ENCODE measurements at regions not wholly inside any gene's neighbourhood (a gene's known extent, or its start where the extent isn't known, plus 50 kb on each side); places are given as distances from the start of the nearest gene placed in this dataset.

- TF ChIP-seq POLR2A (IDR thresholded peaks at IDR 0.05; ENCODE audit: low read length), result no peak
- no peak for TF ChIP-seq GATA1 (IDR thresholded peaks at IDR 0.05; ENCODE audit: low read depth, low read length)
- no peak for DNase-seq
Observed at GRCh38 chr22:23403152-23403719, 176.9 kb downstream of the IGLL1 start.

GRCh38 chr22:23402275-23403151, 177.6 kb downstream of the IGLL1 start:
- no peak for TF ChIP-seq GATA1 (IDR thresholded peaks at IDR 0.05; ENCODE audit: low read depth, low read length)
- TF ChIP-seq POLR2A (IDR thresholded peaks at IDR 0.05; ENCODE audit: low read length), result no peak
- peak; percentile 59 to 62 for DNase-seq

- TF ChIP-seq GATA1 (IDR thresholded peaks at IDR 0.05; ENCODE audit: low read depth, low read length) (no peak), POLR2A (IDR thresholded peaks at IDR 0.05; ENCODE audit: low read length) (no peak)
Observed at GRCh38 chr22:23401910-23402274, 178.2 kb downstream of the IGLL1 start.

DNA sequence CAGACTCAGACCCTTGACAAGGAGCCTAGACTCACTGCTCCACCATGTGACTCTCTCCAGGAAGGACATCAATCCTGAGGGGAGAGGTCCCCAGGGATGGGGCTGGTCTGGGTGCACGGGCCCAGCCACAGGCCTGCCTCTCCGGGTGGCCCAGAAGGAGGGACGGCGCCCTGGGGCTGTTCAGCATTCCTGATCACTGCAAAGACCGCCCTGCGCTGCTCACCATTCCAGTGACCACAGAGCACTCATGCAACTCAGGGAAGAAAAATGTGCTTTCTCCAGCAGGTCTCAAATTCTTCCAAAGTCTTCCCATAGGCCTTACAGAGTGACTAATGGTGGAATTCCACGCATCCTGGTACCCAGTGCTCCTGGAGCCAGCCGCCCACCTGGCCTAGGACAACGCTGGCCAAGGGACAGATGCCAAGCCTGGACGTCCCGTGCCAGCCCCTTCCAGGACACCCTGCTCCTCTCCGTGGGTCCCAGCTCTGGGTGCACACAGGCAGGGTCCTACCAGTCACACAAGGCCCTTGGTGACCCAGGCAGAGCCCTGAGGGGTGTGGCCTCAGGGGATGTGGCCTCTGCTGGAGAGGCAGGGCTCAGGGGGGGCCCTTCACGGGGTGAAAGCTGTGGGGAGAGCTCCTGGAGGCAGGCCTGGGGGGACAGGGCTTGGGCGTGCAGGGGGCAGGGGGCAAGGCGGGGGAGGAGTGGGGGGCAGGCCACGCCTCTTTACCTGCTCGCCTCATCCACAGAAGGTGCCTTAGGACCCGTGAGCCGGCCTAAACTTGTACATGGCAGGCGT, 178.8 kb downstream of the IGLL1 start:
- DNase-seq, result no peak
- no peak for TF ChIP-seq POLR2A (IDR thresholded peaks at IDR 0.05; ENCODE audit: low read length)
- TF ChIP-seq GATA1 (IDR thresholded peaks at IDR 0.05; ENCODE audit: low read depth, low read length), result no peak

More at GRCh38 chr22:23401910-23402274, 178.2 kb downstream of the IGLL1 start:
- DNase-seq, result peak in 1 of 2 experiments; percentile 7

DNA sequence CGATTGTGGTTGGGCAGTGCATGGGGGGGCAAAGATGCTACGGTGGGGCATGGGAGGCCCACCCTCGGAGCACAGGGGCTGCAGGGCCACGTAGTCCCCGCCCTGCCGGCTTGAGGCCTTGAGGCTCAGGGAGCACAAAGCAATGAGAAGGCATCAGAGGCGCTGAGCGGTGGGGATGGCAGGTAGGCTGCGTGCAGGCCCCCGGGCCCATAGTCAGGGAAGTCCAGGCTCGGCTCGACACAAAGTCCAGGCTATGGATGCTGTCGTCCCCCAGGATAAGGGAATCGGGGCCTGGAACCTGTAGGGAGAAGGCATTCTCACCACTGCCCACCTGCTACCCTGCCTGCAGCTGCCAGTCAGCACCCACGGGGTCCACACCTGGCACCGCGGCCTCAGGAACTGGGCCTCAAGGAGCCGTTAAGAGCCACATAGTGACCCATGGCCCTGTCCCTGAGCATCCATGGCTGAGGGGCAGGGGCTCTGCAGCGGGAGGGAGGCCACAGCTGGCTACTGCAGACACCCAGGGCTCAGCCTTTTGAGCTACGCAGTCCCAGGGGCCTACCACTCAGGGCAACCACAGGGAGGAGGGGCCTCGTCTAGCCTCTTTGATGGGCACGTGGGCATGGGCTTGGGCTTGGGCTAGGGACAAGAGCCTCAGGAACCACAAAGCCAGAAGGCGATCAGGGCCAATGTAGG, 179.7 kb downstream of the IGLL1 start:
- no peak for TF ChIP-seq POLR2A (IDR thresholded peaks at IDR 0.05; ENCODE audit: low read length)
- TF ChIP-seq GATA1 (IDR thresholded peaks at IDR 0.05; ENCODE audit: low read depth, low read length), result no peak
- DNase-seq, result no peak

- no peak for TF ChIP-seq POLR2A (IDR thresholded peaks at IDR 0.05; ENCODE audit: low read length)
- no peak for TF ChIP-seq GATA1 (IDR thresholded peaks at IDR 0.05; ENCODE audit: low read depth, low read length)
- DNase-seq, result no peak
Observed at GRCh38 chr22:23399367-23400285, 180.5 kb downstream of the IGLL1 start.

- no peak for TF ChIP-seq POLR2A (IDR thresholded peaks at IDR 0.05; ENCODE audit: low read length)
- no peak for TF ChIP-seq GATA1 (IDR thresholded peaks at IDR 0.05; ENCODE audit: low read depth, low read length)
- DNase-seq, result no peak
Observed at GRCh38 chr22:23398701-23399366, 181.3 kb downstream of the IGLL1 start.

DNA sequence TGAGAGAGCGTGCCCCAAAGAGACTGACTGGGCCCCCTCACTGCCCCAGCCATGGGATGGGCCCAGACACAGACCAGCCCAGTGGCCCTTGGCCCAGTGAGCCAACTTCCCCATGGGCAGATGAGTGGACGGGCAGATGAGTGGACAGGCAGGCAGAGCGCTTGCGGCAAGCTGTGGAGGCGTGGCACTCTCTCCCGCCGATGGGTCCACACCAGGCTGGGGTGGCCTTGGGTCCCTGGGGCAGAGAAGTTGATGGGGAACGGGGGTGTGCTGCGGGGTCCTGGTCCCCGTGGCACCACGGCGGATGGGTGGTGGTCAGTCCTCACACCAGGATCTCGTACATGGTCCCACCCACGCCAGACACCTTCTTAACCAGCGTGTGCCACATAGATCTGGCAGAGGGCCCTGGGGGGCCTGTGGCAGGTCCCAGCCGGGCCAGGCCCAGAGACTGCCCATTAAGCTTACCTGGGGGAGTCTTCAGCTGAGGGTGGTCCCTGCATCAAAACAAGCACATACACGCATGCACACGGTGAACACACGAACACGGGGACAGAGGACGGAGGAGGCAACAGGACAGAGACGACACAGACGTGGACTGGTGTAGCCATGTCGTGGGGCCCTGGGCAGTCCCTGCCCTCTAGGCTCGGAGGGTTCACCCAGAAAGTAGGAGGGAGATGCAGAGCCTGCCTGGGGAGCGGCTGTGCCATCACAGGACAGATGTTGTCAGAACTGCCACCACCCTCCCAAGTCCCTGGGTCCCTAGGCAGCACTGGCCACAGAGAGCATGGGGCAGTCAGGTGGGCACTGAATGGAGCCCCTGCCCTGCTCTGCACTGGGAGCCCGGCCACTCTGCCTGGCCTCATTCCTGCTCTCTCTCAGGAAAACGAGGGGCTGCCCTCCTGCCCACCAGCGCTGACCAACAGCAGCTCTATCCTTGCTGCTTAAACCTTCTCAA, 182.2 kb downstream of the IGLL1 start:
- TF ChIP-seq GATA1 (IDR thresholded peaks at IDR 0.05; ENCODE audit: low read depth, low read length), result no peak
- TF ChIP-seq POLR2A (IDR thresholded peaks at IDR 0.05; ENCODE audit: low read length), result no peak
- no peak for DNase-seq

DNA sequence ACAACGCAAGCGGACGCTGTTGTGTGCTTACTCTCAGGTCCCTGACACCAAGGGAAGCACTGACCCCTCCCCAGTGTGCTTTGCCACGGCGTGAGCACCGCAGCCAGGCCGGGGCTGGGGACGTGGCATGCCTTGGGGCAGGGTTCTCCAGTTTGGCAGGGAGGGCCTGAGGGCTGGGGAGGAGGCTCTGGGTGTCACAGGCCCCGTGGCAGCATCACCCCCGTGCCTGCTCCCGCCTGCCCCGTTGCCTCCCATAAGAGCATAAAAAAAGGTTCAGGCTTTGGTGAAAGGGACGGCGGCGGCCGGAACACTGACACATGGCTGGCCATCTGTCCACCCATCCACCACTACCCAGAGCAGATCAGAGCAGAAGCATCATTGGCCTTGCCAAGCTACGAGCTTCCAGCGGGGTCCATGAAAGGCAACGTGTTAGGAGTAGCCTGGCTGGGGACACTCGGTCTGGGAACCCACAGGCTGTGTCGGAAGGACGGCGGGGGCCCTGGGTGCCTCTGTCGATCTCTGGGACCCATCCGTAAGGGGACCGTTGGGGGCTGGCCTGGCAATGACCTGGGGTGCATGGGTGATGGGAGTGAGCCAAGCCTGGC, 183.0 kb downstream of the IGLL1 start:
- TF ChIP-seq POLR2A (IDR thresholded peaks at IDR 0.05; ENCODE audit: low read length) (no peak), GATA1 (IDR thresholded peaks at IDR 0.05; ENCODE audit: low read depth, low read length) (no peak)
- no peak for DNase-seq

DNA sequence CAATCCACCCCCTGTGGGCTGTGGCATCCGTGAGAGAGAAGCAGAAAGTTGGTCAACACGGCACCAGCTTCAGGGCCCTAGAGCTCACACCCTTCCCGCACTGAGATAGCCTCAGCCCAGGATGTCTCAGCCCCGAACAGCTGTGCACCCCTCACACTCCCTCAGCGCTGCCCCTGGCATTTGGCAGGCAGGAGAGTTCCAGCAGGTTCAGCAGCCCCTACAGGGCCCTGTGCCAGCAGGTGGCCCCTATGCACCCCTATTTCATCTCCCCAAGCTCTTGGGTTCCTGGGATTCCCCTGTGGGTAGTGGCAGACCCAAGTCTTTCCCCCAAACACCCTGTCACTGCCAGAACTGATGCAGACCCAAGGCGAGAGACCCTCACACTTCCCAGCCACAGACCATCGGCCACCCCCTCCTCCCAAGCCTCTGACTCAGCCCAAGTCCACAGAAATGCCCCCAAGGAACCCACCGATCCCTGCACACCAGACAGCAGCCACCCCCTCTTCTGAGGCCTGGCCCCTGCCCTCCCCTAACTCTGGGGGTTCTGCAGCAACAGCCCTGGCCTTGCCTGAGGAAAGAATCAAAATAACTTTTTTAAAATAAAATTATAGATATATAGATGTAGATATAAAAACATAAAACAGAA, 183.6 kb downstream of the IGLL1 start:
- TF ChIP-seq POLR2A (IDR thresholded peaks at IDR 0.05; ENCODE audit: low read length) (no peak), GATA1 (IDR thresholded peaks at IDR 0.05; ENCODE audit: low read depth, low read length) (no peak)

More for the DNA sequence above, 183.6 kb downstream of the IGLL1 start:
- DNase-seq, result no peak
